Activated T-cell treated with anti-CD3 and anti-CD28 coated beads, Interleukin-2, amount 50 U/mL, for 1 hour (primary cell): ENCODE measurements at regions not wholly inside any gene's neighbourhood (a gene's known extent, or its start where the extent isn't known, plus 50 kb on each side); places are given as distances from the start of the nearest gene placed in this dataset.
"Not testable (repeated sequence)": the region's sequence is repeated elsewhere in the genome, so short reads cannot be mapped to it uniquely, and the experiment has no call there.

ENCODE experiments used
- DNase-seq: peaks from one replicate; pipeline ENCODE4 v3.0.0-alpha.2; 2020

- no peak for DNase-seq
Measured at GRCh38 chr6:99668036-99668705, 61.5 kb downstream of the PRDM13 start.

GRCh38 chr6:99689916-99690685 is 83.5 kb downstream of the PRDM13 start:
- no peak for DNase-seq

- not testable (repeated sequence) for DNase-seq
Measured at GRCh38 chr6:99702287-99702686, 95.7 kb downstream of the PRDM13 start.

GRCh38 chr6:99709062-99709461 is 102.4 kb downstream of the PRDM13 start:
- no peak for DNase-seq

GRCh38 chr6:99711302-99711701 is 104.7 kb downstream of the PRDM13 start:
- DNase-seq = no peak

- no peak for DNase-seq
Measured at GRCh38 chr6:99711925-99712324, 105.3 kb downstream of the PRDM13 start.

- DNase-seq = no peak
Measured at GRCh38 chr6:99712519-99712918, 105.9 kb downstream of the PRDM13 start.

- not testable (repeated sequence) for DNase-seq
Measured at GRCh38 chr6:99722043-99722442, 115.4 kb downstream of the PRDM13 start.

- not testable (repeated sequence) for DNase-seq
Measured at GRCh38 chr6:99730237-99730636, 123.6 kb downstream of the PRDM13 start.

- DNase-seq = no peak
Measured at GRCh38 chr6:99736302-99736701, 129.7 kb downstream of the PRDM13 start.

GRCh38 chr6:99739526-99739925 is 132.9 kb downstream of the PRDM13 start:
- no peak for DNase-seq

GRCh38 chr6:99741092-99741491 is 134.5 kb downstream of the PRDM13 start:
- no peak for DNase-seq

- no peak for DNase-seq
Measured at GRCh38 chr6:99743647-99744046, 137.0 kb downstream of the PRDM13 start.

- DNase-seq = no peak
Measured at GRCh38 chr6:99745651-99746050, 139.0 kb downstream of the PRDM13 start.

- peak; percentile 19 for DNase-seq
Measured at GRCh38 chr6:99746261-99746895, 139.7 kb downstream of the PRDM13 start.

GRCh38 chr6:99761711-99762110 is 155.1 kb downstream of the PRDM13 start:
- no peak for DNase-seq

GRCh38 chr6:99768166-99768565 is 161.5 kb downstream of the PRDM13 start:
- no peak for DNase-seq

- DNase-seq = no peak
Measured at GRCh38 chr6:99779631-99780555, 173.3 kb downstream of the PRDM13 start.

- no peak for DNase-seq
Measured at GRCh38 chr6:99780556-99780885, 173.9 kb downstream of the PRDM13 start.

- DNase-seq = no peak
Measured at GRCh38 chr6:99789767-99790166, 183.1 kb downstream of the PRDM13 start.

- no peak for DNase-seq
Measured at GRCh38 chr6:99790679-99791078, 184.0 kb downstream of the PRDM13 start.

GRCh38 chr6:99801805-99802204 is 192.2 kb downstream of the MCHR2 start:
- DNase-seq = no peak
